H1 (cell line): ENCODE measurements at regions not wholly inside any gene's neighbourhood (a gene's known extent, or its start where the extent isn't known, plus 50 kb on each side); places are given as distances from the start of the nearest gene placed in this dataset.

Source experiments
- ATF2 ChIP-seq: IDR thresholded peaks from 2 replicates; pipeline ENCODE4 v1.6.1; 2012; ENCODE audit warnings: low read length, inconsistent platforms
- CTCF ChIP-seq, 3 experiments: IDR thresholded peaks; 1 replicate in 2 of 3; 2 replicates in 1 of 3; pipeline versions ENCODE4 v1.5.1 to v1.6.1; 2011; ENCODE audit warnings: low read length in 3 of 3, mild to moderate bottlenecking in 3 of 3, inconsistent platforms in 2 of 3, low read depth in 1 of 3, moderate library complexity in 1 of 3; ENCODE audit not compliant: insufficient read depth in 1 of 3; ENCODE audit errors: control extremely low read depth in 1 of 3
- HDAC6 ChIP-seq: IDR thresholded peaks from one replicate; pipeline ENCODE4 v1.7.1; 2012; ENCODE audit warnings: low read depth, mild to moderate bottlenecking, inconsistent platforms, low read length, moderate library complexity
- JUND ChIP-seq: IDR thresholded peaks from 2 replicates; pipeline ENCODE4 v1.6.1; 2011; ENCODE audit warnings: mild to moderate bottlenecking, improper control_type of control experiment, low read length
- POLR2A ChIP-seq, 2 experiments: IDR thresholded peaks; 1 replicate in 1 of 2; 2 replicates in 1 of 2; pipeline ENCODE4 v1.6.1; 2011; ENCODE audit warnings: low read depth in 2 of 2, low read length in 2 of 2, mild to moderate bottlenecking in 2 of 2; ENCODE audit errors: control extremely low read depth in 1 of 2
- SAP30 ChIP-seq: fragments of 300-600 bp; sonication (generic); IDR thresholded peaks from 2 replicates; pipeline ENCODE4 v1.7.1; 2012; ENCODE audit warnings: low read length, moderate library complexity, mild to moderate bottlenecking, inconsistent platforms; ENCODE audit not compliant: insufficient read depth, insufficient replicate concordance
- ZNF274 ChIP-seq: IDR thresholded peaks from 2 replicates; pipeline ENCODE4 v1.7.0; 2012; ENCODE audit warnings: low read length, borderline replicate concordance; ENCODE audit errors: extremely low read depth
- TF ChIP-seq, protein P1 (sequence below): IDR thresholded peaks from 2 replicates; pipeline ENCODE4 v1.6.1; 2012; ENCODE audit warnings: inconsistent platforms

DNA sequence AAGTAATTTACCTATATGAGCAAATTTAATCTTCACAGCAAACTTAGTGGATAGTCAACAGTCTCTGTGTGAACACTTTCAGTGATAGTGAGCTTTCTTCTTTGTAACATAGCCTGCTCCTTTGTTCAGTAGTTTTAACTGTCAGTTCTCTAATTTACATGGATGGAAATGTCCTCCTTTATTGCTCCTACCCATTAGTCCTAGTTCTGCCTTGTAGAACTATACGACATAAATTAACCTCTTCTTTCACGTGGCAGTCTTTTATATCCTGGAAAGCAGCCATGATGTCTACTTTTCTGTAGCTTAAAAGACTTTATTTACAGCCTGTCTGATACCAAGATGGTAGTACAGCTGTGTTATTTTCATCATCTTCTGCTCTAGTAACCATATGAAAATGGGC is 143.6 kb downstream of the TANC2 start:
- TF ChIP-seq POLR2A (IDR thresholded peaks at IDR 0.05; ENCODE audit: control extremely low read depth in 1 of 2, low read depth in 2 of 2, low read length in 2 of 2) (no peak), CTCF (IDR thresholded peaks at IDR 0.05; ENCODE audit: control extremely low read depth in 1 of 3, insufficient read depth in 1 of 3, low read depth in 1 of 3, low read length in 3 of 3) (no peak), HDAC6 (no peak), ATF2 (no peak), JUND (no peak), ZNF274 (no peak), SAP30 (no peak)
- TF ChIP-seq, protein P1, sequence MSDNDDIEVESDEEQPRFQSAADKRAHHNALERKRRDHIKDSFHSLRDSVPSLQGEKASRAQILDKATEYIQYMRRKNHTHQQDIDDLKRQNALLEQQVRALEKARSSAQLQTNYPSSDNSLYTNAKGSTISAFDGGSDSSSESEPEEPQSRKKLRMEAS, result no peak
